Testis (tissue), 2 donors: ENCODE measurements at regions not wholly inside any gene's neighbourhood (a gene's known extent, or its start where the extent isn't known, plus 50 kb on each side); places are given as distances from the start of the nearest gene placed in this dataset.

Experiments used
- DNase-seq: peaks from one replicate; pipeline ENCODE4 v3.0.0-alpha.2; 2019
- H3K27ac ChIP-seq, 2 donors: fragments of 200-600 bp; sonication (generic); one replicate each; pipeline ENCODE4 v1.5.1; 2019
- H3K27me3 ChIP-seq: fragments of 200-600 bp; sonication (generic); one replicate; pipeline ENCODE4 v1.5.1; 2019
- H3K36me3 ChIP-seq: fragments of 200-600 bp; sonication (generic); one replicate; pipeline ENCODE4 v1.5.1; 2017; ENCODE audit warnings: low read depth; ENCODE audit errors: missing control alignments
- H3K4me1 ChIP-seq: fragments of 200-600 bp; sonication (generic); one replicate; pipeline ENCODE4 v1.5.1; 2019
- H3K4me3 ChIP-seq, 2 donors: fragments of 200-600 bp; sonication (generic); one replicate each; pipeline ENCODE4 v1.5.1; 2017 to 2019
- H3K9me3 ChIP-seq: fragments of 200-600 bp; sonication (generic); one replicate; pipeline ENCODE4 v1.5.1; 2017
- POLR2A ChIP-seq: fragments of 450-650 bp; IDR thresholded peaks from one replicate; pipeline ENCODE4 v1.6.1; 2017; ENCODE audit warnings: antibody characterized with exemption, mild to moderate bottlenecking, moderate library complexity
- WGBS, 2 donors: methylation state at CpG; one replicate each; pipeline ENCODE4 v1.1.5; 2018; 5-methylcytosine and 5-hydroxymethylcytosine counted together
- intact Hi-C: fragments of 100-400 bp; cut with DNase I; formaldehyde crosslinking; loops from one replicate; pipeline ENCODE4 v1.15.1; 2023; ENCODE audit warnings: low total_unique reads
- TF ChIP-seq, protein P1 (sequence below), 3 experiments: fragments of 450-650 bp in 2 of 3; fragments of 200-600 bp in 1 of 3; sonication (generic) in 1 of 3; IDR thresholded peaks; one replicate each; pipeline ENCODE4 v1.5.1; 2016 to 2019; ENCODE audit warnings: antibody characterized with exemption in 3 of 3, mild to moderate bottlenecking in 2 of 3, moderate library complexity in 1 of 3

DNA sequence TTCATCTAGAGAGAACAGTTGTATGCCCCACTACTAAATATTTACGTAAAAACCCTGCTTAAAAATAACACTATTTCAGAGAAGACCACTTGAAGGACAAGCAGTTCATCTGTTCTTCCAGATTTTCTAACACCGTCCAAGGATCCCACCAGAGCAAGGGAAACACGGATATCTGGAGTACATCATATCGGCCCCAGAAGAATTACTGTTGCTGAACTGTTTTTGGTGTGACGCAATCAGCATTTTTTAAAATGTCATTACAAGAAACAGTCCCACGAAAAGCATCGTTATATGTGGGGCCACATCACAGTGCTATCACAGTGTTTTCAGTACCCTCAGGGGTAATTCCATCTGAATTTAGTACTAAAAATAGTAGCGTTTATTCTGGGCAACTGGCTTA is 134.5 kb upstream of the PKDCC start:
- no peak for TF ChIP-seq POLR2A
- TF ChIP-seq, protein P1, sequence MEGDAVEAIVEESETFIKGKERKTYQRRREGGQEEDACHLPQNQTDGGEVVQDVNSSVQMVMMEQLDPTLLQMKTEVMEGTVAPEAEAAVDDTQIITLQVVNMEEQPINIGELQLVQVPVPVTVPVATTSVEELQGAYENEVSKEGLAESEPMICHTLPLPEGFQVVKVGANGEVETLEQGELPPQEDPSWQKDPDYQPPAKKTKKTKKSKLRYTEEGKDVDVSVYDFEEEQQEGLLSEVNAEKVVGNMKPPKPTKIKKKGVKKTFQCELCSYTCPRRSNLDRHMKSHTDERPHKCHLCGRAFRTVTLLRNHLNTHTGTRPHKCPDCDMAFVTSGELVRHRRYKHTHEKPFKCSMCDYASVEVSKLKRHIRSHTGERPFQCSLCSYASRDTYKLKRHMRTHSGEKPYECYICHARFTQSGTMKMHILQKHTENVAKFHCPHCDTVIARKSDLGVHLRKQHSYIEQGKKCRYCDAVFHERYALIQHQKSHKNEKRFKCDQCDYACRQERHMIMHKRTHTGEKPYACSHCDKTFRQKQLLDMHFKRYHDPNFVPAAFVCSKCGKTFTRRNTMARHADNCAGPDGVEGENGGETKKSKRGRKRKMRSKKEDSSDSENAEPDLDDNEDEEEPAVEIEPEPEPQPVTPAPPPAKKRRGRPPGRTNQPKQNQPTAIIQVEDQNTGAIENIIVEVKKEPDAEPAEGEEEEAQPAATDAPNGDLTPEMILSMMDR (IDR thresholded peaks at IDR 0.05), result no peak
- 90% methylated on average over 8 of the region's 8 CpGs for WGBS, 2 donors

DNA sequence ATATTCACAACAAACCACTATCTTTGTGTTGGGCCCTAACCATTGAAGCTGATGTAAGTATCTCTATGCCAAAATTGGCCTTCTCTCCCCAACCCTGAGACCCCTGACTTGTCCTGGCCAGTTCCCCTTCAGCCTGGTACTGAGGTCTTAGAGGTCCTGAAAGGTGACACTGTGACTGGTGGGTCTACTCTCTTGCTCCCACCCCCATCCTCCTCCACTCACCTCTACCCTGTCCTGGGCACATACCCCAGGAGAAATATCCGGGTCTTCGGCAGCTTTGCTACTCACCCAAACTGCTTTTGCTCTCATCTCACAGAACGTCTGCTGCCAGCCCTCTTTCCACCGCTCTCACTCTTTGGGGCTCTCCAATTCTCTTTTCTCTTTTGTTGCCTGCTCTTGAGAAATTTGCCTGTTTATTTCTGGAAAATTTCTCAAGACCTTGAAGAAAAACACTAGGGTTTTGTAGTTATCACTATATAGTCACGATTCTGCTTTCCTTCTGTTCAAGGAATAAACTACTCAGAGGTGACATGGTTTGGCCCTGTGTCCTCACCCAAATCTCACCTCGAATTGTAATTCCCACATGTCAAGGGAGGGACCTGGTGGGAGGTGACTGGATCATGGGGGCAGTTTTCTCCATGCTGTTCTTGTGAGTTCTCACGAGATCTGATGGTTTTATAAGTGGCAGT is 133.8 kb upstream of the PKDCC start:
- intact Hi-C loops, result no loop called here
- DNase-seq, result no peak

More for the DNA sequence above, 134.5 kb upstream of the PKDCC start:
- no peak for DNase-seq
- Histone ChIP-seq H3K27me3 (no peaks in the 10 kb centered on the region), H3K27ac (no peak overlapping the region), H3K9me3 (no peaks in the 10 kb centered on the region), H3K4me1 (no peaks in the 10 kb centered on the region), H3K4me3 (no peak overlapping the region), H3K36me3 (no peaks in the 10 kb centered on the region)
- intact Hi-C loops, result no loop called here

DNA sequence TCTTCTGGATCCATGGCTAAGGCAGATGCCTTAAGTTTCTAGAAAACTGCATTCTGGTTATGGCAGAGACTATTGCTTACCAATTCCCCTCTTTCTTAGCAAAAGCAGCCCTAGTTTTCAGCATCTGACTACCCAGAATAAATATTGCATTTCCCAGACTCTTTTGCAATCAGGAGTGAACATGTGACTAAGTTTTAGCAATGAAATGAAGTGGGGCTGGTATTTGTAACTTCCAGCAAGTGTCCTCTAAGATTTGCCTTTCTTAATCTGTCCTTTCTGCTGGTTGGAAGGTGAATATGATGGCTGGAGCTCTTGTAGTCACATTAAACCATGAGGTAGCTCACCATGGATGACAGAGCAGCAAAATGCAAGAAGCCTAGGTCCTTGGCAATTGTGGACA is 132.9 kb upstream of the PKDCC start:
- H3K4me3 ChIP-seq, result no peak overlapping the region
- intact Hi-C loops, result no loop called here

More for the DNA sequence above, 133.8 kb upstream of the PKDCC start:
- WGBS, 2 donors, result 69 to 70% methylated on average over 7 of the region's 7 CpGs
- Histone ChIP-seq H3K4me3 (no peak overlapping the region), H3K9me3 (no peaks in the 10 kb centered on the region), H3K4me1 (no peaks in the 10 kb centered on the region), H3K27ac (no peak overlapping the region), H3K36me3 (no peaks in the 10 kb centered on the region), H3K27me3 (no peaks in the 10 kb centered on the region)
- TF ChIP-seq POLR2A, result no peak
- TF ChIP-seq, protein P1 (IDR thresholded peaks at IDR 0.05), result no peak

DNA sequence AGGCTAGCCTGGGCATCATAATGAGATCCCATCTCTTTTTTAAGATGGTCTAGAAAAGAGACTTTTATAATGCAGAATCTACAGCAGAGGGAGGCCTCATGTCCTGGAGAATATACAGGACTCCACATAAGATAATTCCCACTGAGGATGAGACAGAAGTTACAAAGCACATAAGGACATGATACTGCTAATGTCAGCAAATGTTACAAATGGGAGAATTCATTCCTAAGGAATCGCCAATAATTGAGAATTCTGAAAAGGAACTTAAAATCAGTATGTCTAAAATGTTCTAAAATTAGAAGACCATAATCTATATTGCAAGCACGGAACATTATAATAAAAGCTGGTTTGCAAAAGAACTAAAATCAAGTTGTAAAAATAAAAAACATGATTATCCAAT is 131.6 kb upstream of the PKDCC start:
- no peaks in the 10 kb centered on the region for H3K9me3 ChIP-seq
- intact Hi-C loops, result no loop called here
- H3K27ac ChIP-seq, result no peak overlapping the region
- WGBS, 2 donors, result 93 to 95% methylated on average over 2 of the region's 2 CpGs
- TF ChIP-seq, protein P1 (IDR thresholded peaks at IDR 0.05), result no peak
- TF ChIP-seq POLR2A, result no peak
- DNase-seq, result no peak
- H3K4me3 ChIP-seq, result no peak overlapping the region
- no peaks in the 10 kb centered on the region for H3K36me3 ChIP-seq
- no peaks in the 10 kb centered on the region for H3K4me1 ChIP-seq
- H3K27me3 ChIP-seq, result no peaks in the 10 kb centered on the region

More for the DNA sequence above, 132.9 kb upstream of the PKDCC start:
- no peak for DNase-seq
- Histone ChIP-seq H3K9me3 (no peaks in the 10 kb centered on the region), H3K36me3 (no peaks in the 10 kb centered on the region), H3K27ac (no peak overlapping the region), H3K4me1 (no peaks in the 10 kb centered on the region), H3K27me3 (no peaks in the 10 kb centered on the region)
- no peak for TF ChIP-seq POLR2A
- TF ChIP-seq, protein P1 (IDR thresholded peaks at IDR 0.05), result no peak

DNA sequence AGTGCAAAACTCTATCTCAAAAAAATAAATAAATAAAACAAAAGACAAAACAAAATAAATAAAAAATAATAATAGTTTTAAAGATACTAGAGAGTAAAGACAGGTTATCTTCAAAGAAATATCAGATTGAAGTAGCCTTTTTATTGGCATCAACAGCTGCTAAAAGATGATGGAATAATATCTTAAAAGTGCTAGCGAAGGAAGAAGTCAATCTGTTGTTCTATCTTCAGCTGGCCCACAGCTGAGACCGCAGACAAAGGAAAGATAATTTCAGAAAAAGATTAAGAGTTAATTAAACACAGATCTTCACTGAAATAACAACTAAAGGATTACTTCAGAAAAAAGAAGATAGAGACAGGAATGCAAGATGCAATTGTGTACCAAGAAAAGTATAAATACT is 130.2 kb upstream of the PKDCC start:
- 79 to 85% methylated on average over 2 of the region's 2 CpGs for WGBS, 2 donors
- Histone ChIP-seq H3K4me1 (no peaks in the 10 kb centered on the region), H3K36me3 (no peaks in the 10 kb centered on the region), H3K4me3 (no peak overlapping the region), H3K27ac (no peak overlapping the region), H3K27me3 (no peaks in the 10 kb centered on the region), H3K9me3 (no peaks in the 10 kb centered on the region)
- DNase-seq, result no peak
- intact Hi-C loops, result no loop called here
- TF ChIP-seq, protein P1 (IDR thresholded peaks at IDR 0.05), result no peak
- TF ChIP-seq POLR2A, result no peak
